ENCODE measurements at regions not wholly inside any gene's neighbourhood (a gene's known extent, or its start where the extent isn't known, plus 50 kb on each side); places are given as distances from the start of the nearest gene placed in this dataset.

- no peaks in the 10 kb centered on the region for H3F3A ChIP-seq (ENCODE audit: insufficient read depth, low read length)
- H3K9me2 ChIP-seq (ENCODE audit: low read depth, low read length): no peaks in the 10 kb centered on the region
- no peak overlapping the region for H3K27ac ChIP-seq (ENCODE audit: low read depth, low read length, poor library complexity, severe bottlenecking)
- no peaks in the 10 kb centered on the region for H3K9me3 ChIP-seq (ENCODE audit: low read length)
- H3K4me3 ChIP-seq (ENCODE audit: low read depth, low read length, poor library complexity, severe bottlenecking): no peak overlapping the region
- no peak overlapping the region for H2AFZ ChIP-seq (ENCODE audit: low read length)
- no peaks in the 10 kb centered on the region for H4K20me1 ChIP-seq (ENCODE audit: insufficient read depth, low read length)
- no peaks in the 10 kb centered on the region for H3K27me3 ChIP-seq (ENCODE audit: insufficient read depth, low read length)
- no peak overlapping the region for H3K9ac ChIP-seq (ENCODE audit: low read length)
- H3K36me3 ChIP-seq (ENCODE audit: insufficient read depth, low read length): no peaks in the 10 kb centered on the region
- H3K4me1 ChIP-seq (ENCODE audit: insufficient read depth, low read length, severe bottlenecking): no peaks in the 10 kb centered on the region
- no peak for TF ChIP-seq EZH2 (IDR thresholded peaks at IDR 0.05; ENCODE audit: borderline replicate concordance, low read length)
- TF ChIP-seq CTCF (IDR thresholded peaks at IDR 0.05; ENCODE audit: low read length): no peak
- H3K79me2 ChIP-seq (ENCODE audit: insufficient read depth, low read length): no peaks in the 10 kb centered on the region
- H3K4me2 ChIP-seq (ENCODE audit: low read length): no peak overlapping the region
Observed at GRCh38 chr5:58056546-58056945, 403.3 kb downstream of the PLK2 start.

GRCh38 chr5:58054018-58054417, 405.9 kb downstream of the PLK2 start:
- Histone ChIP-seq H2AFZ (ENCODE audit: low read length) (no peak overlapping the region), H3K79me2 (ENCODE audit: insufficient read depth, low read length) (no peaks in the 10 kb centered on the region), H3K4me2 (ENCODE audit: low read length) (no peak overlapping the region), H3K27me3 (ENCODE audit: insufficient read depth, low read length) (no peaks in the 10 kb centered on the region), H3F3A (ENCODE audit: insufficient read depth, low read length) (no peaks in the 10 kb centered on the region), H3K9ac (ENCODE audit: low read length) (no peak overlapping the region), H3K4me3 (ENCODE audit: low read depth, low read length, poor library complexity, severe bottlenecking) (no peak overlapping the region), H3K4me1 (ENCODE audit: insufficient read depth, low read length, severe bottlenecking) (no peaks in the 10 kb centered on the region), H3K9me2 (ENCODE audit: low read depth, low read length) (no peaks in the 10 kb centered on the region), H3K27ac (ENCODE audit: low read depth, low read length, poor library complexity, severe bottlenecking) (no peak overlapping the region), H4K20me1 (ENCODE audit: insufficient read depth, low read length) (no peaks in the 10 kb centered on the region), H3K36me3 (ENCODE audit: insufficient read depth, low read length) (no peaks in the 10 kb centered on the region), H3K9me3 (ENCODE audit: low read length) (no peaks in the 10 kb centered on the region)
- TF ChIP-seq CTCF (IDR thresholded peaks at IDR 0.05; ENCODE audit: low read length) (no peak), EZH2 (IDR thresholded peaks at IDR 0.05; ENCODE audit: borderline replicate concordance, low read length) (no peak)

GRCh38 chr5:58048954-58049353, 410.9 kb downstream of the PLK2 start:
- no peaks in the 10 kb centered on the region for H3K9me3 ChIP-seq (ENCODE audit: low read length)
- H3K27ac ChIP-seq (ENCODE audit: low read depth, low read length, poor library complexity, severe bottlenecking): no peak overlapping the region
- H3K36me3 ChIP-seq (ENCODE audit: insufficient read depth, low read length): no peaks in the 10 kb centered on the region
- H3K4me1 ChIP-seq (ENCODE audit: insufficient read depth, low read length, severe bottlenecking): no peaks in the 10 kb centered on the region
- no peak overlapping the region for H3K4me3 ChIP-seq (ENCODE audit: low read depth, low read length, poor library complexity, severe bottlenecking)
- no peak overlapping the region for H2AFZ ChIP-seq (ENCODE audit: low read length)
- no peaks in the 10 kb centered on the region for H3K79me2 ChIP-seq (ENCODE audit: insufficient read depth, low read length)
- no peaks in the 10 kb centered on the region for H3F3A ChIP-seq (ENCODE audit: insufficient read depth, low read length)
- H4K20me1 ChIP-seq (ENCODE audit: insufficient read depth, low read length): no peaks in the 10 kb centered on the region
- no peaks in the 10 kb centered on the region for H3K9me2 ChIP-seq (ENCODE audit: low read depth, low read length)
- no peaks in the 10 kb centered on the region for H3K27me3 ChIP-seq (ENCODE audit: insufficient read depth, low read length)
- no peak for TF ChIP-seq EZH2 (IDR thresholded peaks at IDR 0.05; ENCODE audit: borderline replicate concordance, low read length)
- no peak for TF ChIP-seq CTCF (IDR thresholded peaks at IDR 0.05; ENCODE audit: low read length)
- H3K4me2 ChIP-seq (ENCODE audit: low read length): no peak overlapping the region
- no peak overlapping the region for H3K9ac ChIP-seq (ENCODE audit: low read length)
